Endodermal cell (in vitro differentiated cells): ENCODE measurements at regions not wholly inside any gene's neighbourhood (a gene's known extent, or its start where the extent isn't known, plus 50 kb on each side); places are given as distances from the start of the nearest gene placed in this dataset.
A peak's percentile ranks its signal among the peaks of the same experiment; 100 is the strongest.
"Not testable (repeated sequence)": the region's sequence is repeated elsewhere in the genome, so short reads cannot be mapped to it uniquely, and the experiment has no call there.

Source experiments
- DNase-seq: peaks from one replicate; pipeline ENCODE4 v3.0.0-alpha.2; 2017
- H3K27ac ChIP-seq: 2 replicates; pipeline ENCODE4 v1.5.1; 2013; ENCODE audit warnings: mild to moderate bottlenecking, low read depth, low read length, moderate library complexity
- H3K27me3 ChIP-seq: 2 replicates; pipeline ENCODE4 v1.6.1; 2013; ENCODE audit warnings: mild to moderate bottlenecking, low read length, moderate library complexity; ENCODE audit not compliant: insufficient read depth, control insufficient read depth, poor library complexity, severe bottlenecking
- H3K36me3 ChIP-seq: 2 replicates; pipeline ENCODE4 v1.7.0; 2013; ENCODE audit warnings: mild to moderate bottlenecking, low read length, moderate library complexity; ENCODE audit not compliant: control insufficient read depth, insufficient read depth
- H3K4me1 ChIP-seq: one replicate; pipeline ENCODE4 v1.7.0; 2013; ENCODE audit warnings: low read length; ENCODE audit not compliant: control insufficient read depth, insufficient read depth
- H3K4me3 ChIP-seq: 2 replicates; pipeline ENCODE4 v1.5.1; 2013; ENCODE audit warnings: mild to moderate bottlenecking, low read length, moderate library complexity
- H3K9ac ChIP-seq: 2 replicates; pipeline ENCODE4 v1.6.1; 2013; ENCODE audit warnings: mild to moderate bottlenecking, low read length, moderate library complexity; ENCODE audit not compliant: poor library complexity, severe bottlenecking; ENCODE audit errors: extremely low read depth
- H3K9me3 ChIP-seq: 2 replicates; pipeline ENCODE4 v1.6.1; 2013; ENCODE audit warnings: mild to moderate bottlenecking, low read length, moderate library complexity; ENCODE audit not compliant: control insufficient read depth
- H3K27ac Mint-ChIP-seq: 2 replicates; pipeline ENCODE4 v1.8.0; 2020; ENCODE audit warnings: mixed read lengths
- H3K27me3 Mint-ChIP-seq: 2 replicates; pipeline ENCODE4 v1.8.0; 2021; ENCODE audit warnings: mild to moderate bottlenecking, mixed read lengths; ENCODE audit not compliant: insufficient read depth
- H3K36me3 Mint-ChIP-seq: 2 replicates; pipeline ENCODE4 v1.8.0; 2020; ENCODE audit warnings: low read depth, mixed read lengths
- H3K4me1 Mint-ChIP-seq: 2 replicates; pipeline ENCODE4 v1.8.0; 2020; ENCODE audit warnings: mixed read lengths
- H3K4me3 Mint-ChIP-seq: 2 replicates; pipeline ENCODE4 v1.8.0; 2020; ENCODE audit warnings: mild to moderate bottlenecking, moderate library complexity, mixed read lengths
- H3K9me3 Mint-ChIP-seq: 2 replicates; pipeline ENCODE4 v1.8.0; 2020; ENCODE audit warnings: mild to moderate bottlenecking, mixed read lengths
- WGBS, 2 experiments: methylation state at CpG; one replicate each; pipeline versions ENCODE4 v1.1.5 to v1.1.7; 2013; ENCODE audit warnings: missing lambda C conversion rate in 2 of 2, mixed read lengths in 1 of 2; ENCODE audit not compliant: insufficient coverage in 1 of 2, insufficient read length in 1 of 2; 5-methylcytosine and 5-hydroxymethylcytosine counted together
- TF ChIP-seq, protein P1 (sequence below): fragments of 200-600 bp; sonication (generic); conservative IDR thresholded peaks from 2 replicates; pipeline ENCODE4 v1.5.0; 2021; ENCODE audit warnings: antibody characterized with exemption, mild to moderate bottlenecking

DNA sequence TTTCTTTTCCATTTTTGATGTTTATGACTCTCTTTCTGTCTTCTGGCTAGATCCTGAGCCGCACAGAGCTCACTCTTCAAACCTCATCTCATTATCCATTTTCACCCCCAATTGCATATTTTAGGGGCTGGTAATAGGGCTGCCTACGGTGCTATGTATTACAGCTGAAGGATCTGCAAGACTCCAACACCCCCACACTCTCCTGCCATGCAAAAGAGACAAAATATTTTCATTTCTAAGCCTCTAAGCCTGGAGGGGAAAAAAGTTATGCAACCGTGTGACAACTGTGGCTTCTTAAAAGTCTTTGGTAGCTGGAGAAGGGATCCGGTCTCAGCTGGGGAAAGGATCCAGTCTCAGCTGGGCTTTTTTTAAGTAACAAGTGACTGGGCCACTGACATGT lies 311.6 kb downstream of the NPHP4 start:
- Histone ChIP-seq H3K4me1 (peaks cover 4% of the 10 kb centered on the region), H3K9me3 (no peaks in the 10 kb centered on the region), H3K27me3 (no peaks in the 10 kb centered on the region), H3K27ac (no peak overlapping the region), H3K36me3 (no peaks in the 10 kb centered on the region), H3K4me3 (no peak overlapping the region), H3K9ac (no peak overlapping the region)
- Mint-ChIP-seq H3K36me3 (no peaks in the 10 kb centered on the region), H3K9me3 (peaks cover 3% of the 10 kb centered on the region), H3K4me3 (no peak overlapping the region), H3K27ac (no peak overlapping the region), H3K27me3 (peaks cover 2% of the 10 kb centered on the region), H3K4me1 (peaks cover 2% of the 10 kb centered on the region)
- 85 to 100% methylated on average over 2 to 4 of the region's 4 CpGs for whole genome bisulfite sequencing, 2 experiments
- TF ChIP-seq, protein P1, sequence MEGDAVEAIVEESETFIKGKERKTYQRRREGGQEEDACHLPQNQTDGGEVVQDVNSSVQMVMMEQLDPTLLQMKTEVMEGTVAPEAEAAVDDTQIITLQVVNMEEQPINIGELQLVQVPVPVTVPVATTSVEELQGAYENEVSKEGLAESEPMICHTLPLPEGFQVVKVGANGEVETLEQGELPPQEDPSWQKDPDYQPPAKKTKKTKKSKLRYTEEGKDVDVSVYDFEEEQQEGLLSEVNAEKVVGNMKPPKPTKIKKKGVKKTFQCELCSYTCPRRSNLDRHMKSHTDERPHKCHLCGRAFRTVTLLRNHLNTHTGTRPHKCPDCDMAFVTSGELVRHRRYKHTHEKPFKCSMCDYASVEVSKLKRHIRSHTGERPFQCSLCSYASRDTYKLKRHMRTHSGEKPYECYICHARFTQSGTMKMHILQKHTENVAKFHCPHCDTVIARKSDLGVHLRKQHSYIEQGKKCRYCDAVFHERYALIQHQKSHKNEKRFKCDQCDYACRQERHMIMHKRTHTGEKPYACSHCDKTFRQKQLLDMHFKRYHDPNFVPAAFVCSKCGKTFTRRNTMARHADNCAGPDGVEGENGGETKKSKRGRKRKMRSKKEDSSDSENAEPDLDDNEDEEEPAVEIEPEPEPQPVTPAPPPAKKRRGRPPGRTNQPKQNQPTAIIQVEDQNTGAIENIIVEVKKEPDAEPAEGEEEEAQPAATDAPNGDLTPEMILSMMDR = no peak
- no peak for DNase-seq

DNA sequence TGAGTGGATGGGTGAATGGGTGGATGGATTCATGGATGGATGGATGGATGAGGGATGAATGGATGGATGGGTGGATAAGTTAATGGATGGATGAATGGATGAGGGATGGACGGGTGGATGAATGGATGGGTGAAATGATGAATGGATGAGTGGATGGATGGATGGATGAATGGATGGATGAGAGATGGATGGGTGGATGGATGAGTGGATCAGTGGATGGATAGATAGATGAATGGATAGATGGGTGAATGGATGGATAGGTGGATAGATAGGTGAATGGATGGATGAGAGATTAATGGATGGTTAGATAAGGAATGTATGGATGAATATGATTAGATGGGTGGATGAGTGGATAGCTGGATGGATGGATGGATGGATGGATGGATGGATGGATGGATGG lies 313.5 kb downstream of the NPHP4 start:
- Mint-ChIP-seq H3K27me3 (peaks cover 2% of the 10 kb centered on the region), H3K36me3 (no peaks in the 10 kb centered on the region), H3K4me1 (peaks cover 2% of the 10 kb centered on the region), H3K9me3 (peaks cover 10% of the 10 kb centered on the region), H3K4me3 (no peak overlapping the region), H3K27ac (no peak overlapping the region)
- no peak overlapping the region for H3K4me3 ChIP-seq
- no peaks in the 10 kb centered on the region for H3K36me3 ChIP-seq
- WGBS, 2 experiments = 75 to 78% methylated on average over 1 of the region's 1 CpG
- no peak overlapping the region for H3K9ac ChIP-seq
- TF ChIP-seq, protein P1 = no peak
- H3K27me3 ChIP-seq = no peaks in the 10 kb centered on the region
- peaks cover 5% of the 10 kb centered on the region for H3K9me3 ChIP-seq
- no peak for DNase-seq
- peaks cover 4% of the 10 kb centered on the region for H3K4me1 ChIP-seq
- H3K27ac ChIP-seq = no peak overlapping the region

DNA sequence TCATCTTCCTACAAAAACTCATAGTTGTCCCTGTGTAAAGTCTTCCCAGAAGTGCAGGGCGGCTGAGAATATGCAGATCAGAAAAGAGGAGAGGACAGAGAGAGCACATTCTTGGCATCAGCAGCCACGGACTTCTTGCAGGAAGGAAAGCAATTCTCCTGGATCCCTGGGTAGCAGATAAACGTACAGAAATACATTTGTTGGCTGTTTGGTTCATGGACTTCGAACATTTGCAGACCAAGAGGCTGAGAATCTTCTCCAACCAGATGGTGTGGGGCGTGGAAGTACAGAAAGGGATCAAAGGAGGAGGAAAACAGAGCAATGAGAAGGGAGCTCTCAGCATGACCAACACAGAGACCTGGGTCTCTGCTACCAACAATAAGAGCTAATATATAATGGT lies 319.9 kb downstream of the NPHP4 start:
- H3K27ac Mint-ChIP-seq, H3K9me3 ChIP-seq, H3K27me3 Mint-ChIP-seq, H3K4me1 Mint-ChIP-seq, H3K36me3 Mint-ChIP-seq, H3K27me3 ChIP-seq, H3K4me3 Mint-ChIP-seq, H3K4me1 ChIP-seq, H3K36me3 ChIP-seq, H3K9ac ChIP-seq, H3K4me3 ChIP-seq, H3K27ac ChIP-seq: not testable (repeated sequence)
- DNase-seq = peak; percentile 31
- WGBS, 2 experiments = 62 to 68% methylated on average over 5 of the region's 5 CpGs
- H3K9me3 Mint-ChIP-seq = peaks cover 53% of the 10 kb centered on the region

DNA sequence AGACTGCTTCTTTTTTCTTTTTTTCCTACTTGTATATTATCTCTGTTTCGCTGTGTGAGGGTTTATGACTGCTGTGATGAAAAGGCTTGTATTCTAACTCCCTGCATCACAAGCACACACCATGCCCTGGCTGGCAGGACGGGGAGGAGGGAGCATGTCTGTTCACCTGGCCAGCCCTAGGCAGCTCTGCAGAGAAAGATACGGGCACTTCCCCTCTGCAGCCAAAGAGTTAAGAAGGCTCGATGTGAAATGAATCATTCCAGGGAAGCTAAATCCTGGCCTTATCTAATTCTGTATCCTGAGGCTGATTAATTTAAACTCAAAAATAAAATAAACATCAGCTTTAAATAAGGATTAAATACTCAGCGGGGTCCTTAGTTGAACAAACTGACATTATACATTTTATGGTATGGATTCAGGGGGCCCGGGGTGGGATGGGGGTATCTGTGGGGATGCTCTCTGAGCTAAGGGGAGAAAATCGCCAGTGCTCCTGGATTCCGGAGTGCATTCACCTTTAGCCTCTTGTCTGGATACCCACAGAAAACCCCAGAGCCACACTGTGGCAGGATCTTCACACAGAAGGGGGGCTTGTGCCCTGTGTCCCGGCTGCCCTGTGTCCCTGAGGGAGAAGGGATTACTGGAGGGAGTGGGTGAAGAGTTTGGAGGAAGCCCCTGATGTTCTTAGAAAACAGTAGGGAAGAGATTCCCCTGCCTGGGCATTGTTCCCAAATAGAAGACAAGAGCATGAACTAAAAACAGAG lies 321.5 kb downstream of the NPHP4 start:
- Histone ChIP-seq H3K27me3 (no peaks in the 10 kb centered on the region), H3K36me3 (no peaks in the 10 kb centered on the region), H3K9ac (no peak overlapping the region), H3K4me3 (no peak overlapping the region), H3K27ac (no peak overlapping the region), H3K9me3 (peaks cover 5% of the 10 kb centered on the region), H3K4me1 (no peaks in the 10 kb centered on the region)
- peaks cover 8% of the 10 kb centered on the region for H3K27me3 Mint-ChIP-seq
- no peak overlapping the region for H3K27ac Mint-ChIP-seq
- peaks cover 59% of the 10 kb centered on the region for H3K9me3 Mint-ChIP-seq
- H3K4me1 Mint-ChIP-seq = no peaks in the 10 kb centered on the region
- peak; percentile 28 for DNase-seq
- 54 to 71% methylated on average over 4 to 8 of the region's 9 CpGs for WGBS, 2 experiments
- no peak overlapping the region for H3K4me3 Mint-ChIP-seq
- no peaks in the 10 kb centered on the region for H3K36me3 Mint-ChIP-seq
- TF ChIP-seq, protein P1 = no peak
